CD14-positive monocyte (primary cell): ENCODE measurements at regions not wholly inside any gene's neighbourhood (a gene's known extent, or its start where the extent isn't known, plus 50 kb on each side); places are given as distances from the start of the nearest gene placed in this dataset.

Experiments used
- DNase-seq, 3 donors: peaks; one replicate each; pipeline ENCODE4 v3.0.0-alpha.2; 2011 to 2022
- H2AFZ ChIP-seq: 2 replicates; pipeline ENCODE4 v1.6.0; 2012; ENCODE audit warnings: mild to moderate bottlenecking, low read depth, low read length, inconsistent platforms; ENCODE audit not compliant: insufficient read depth, poor library complexity, severe bottlenecking
- H3K27ac ChIP-seq, 2 donors: 1 replicate in 1 of 2; 2 replicates in 1 of 2; pipeline ENCODE4 v1.5.1; 2012 to 2013; ENCODE audit warnings: low read length in 2 of 2, control low read depth in 1 of 2, inconsistent platforms in 1 of 2, low read depth in 1 of 2, mild to moderate bottlenecking in 1 of 2
- H3K27me3 ChIP-seq, 2 donors: one replicate each; pipeline versions ENCODE4 v1.6.0 to v1.6.1; 2011 to 2013; ENCODE audit warnings: low read length in 2 of 2; ENCODE audit not compliant: control insufficient read depth in 2 of 2, insufficient read depth in 2 of 2
- H3K36me3 ChIP-seq, 2 donors: replicated peaks in 1 of 2; 1 replicate in 1 of 2; 2 replicates in 1 of 2; pipeline versions ENCODE4 v1.5.1 to v1.6.1; 2012 to 2013; ENCODE audit warnings: low read length in 2 of 2, control low read depth in 1 of 2, inconsistent platforms in 1 of 2, mild to moderate bottlenecking in 1 of 2; ENCODE audit not compliant: insufficient read depth in 2 of 2, control insufficient read depth in 1 of 2
- H3K4me1 ChIP-seq, 2 donors: 1 replicate in 1 of 2; 2 replicates in 1 of 2; pipeline versions ENCODE4 v1.5.1 to v1.6.1; 2012 to 2013; ENCODE audit warnings: low read length in 2 of 2, control low read depth in 1 of 2, inconsistent platforms in 1 of 2, mild to moderate bottlenecking in 1 of 2, moderate library complexity in 1 of 2; ENCODE audit not compliant: insufficient read depth in 2 of 2, control insufficient read depth in 1 of 2
- H3K4me2 ChIP-seq: replicated peaks from 2 replicates; pipeline ENCODE3; 2012; ENCODE audit warnings: low read length, moderate library complexity, mild to moderate bottlenecking; ENCODE audit not compliant: poor library complexity, severe bottlenecking; ENCODE audit errors: extremely low read depth
- H3K4me3 ChIP-seq, 3 experiments: fragments of 200-600 bp in 1 of 3; sonication (generic) in 1 of 3; replicated peaks in 1 of 3; 1 replicate in 2 of 3; 2 replicates in 1 of 3; pipeline ENCODE4 v1.5.1; 2011 to 2013; ENCODE audit warnings: low read length in 3 of 3, mild to moderate bottlenecking in 3 of 3, control low read depth in 2 of 3, low read depth in 2 of 3, inconsistent platforms in 1 of 3, moderate library complexity in 1 of 3
- H3K79me2 ChIP-seq: 2 replicates; pipeline ENCODE4 v1.6.0; 2012; ENCODE audit warnings: mild to moderate bottlenecking, control low read depth, inconsistent platforms, low read length, moderate library complexity; ENCODE audit not compliant: insufficient read depth
- H3K9ac ChIP-seq: 2 replicates; pipeline ENCODE4 v1.6.0; 2017; ENCODE audit warnings: low read length, mild to moderate bottlenecking; ENCODE audit not compliant: insufficient read depth, poor library complexity, severe bottlenecking
- H3K9me3 ChIP-seq, 2 donors: replicated peaks in 1 of 2; 1 replicate in 1 of 2; 2 replicates in 1 of 2; pipeline versions ENCODE4 v1.5.1 to v1.6.1; 2012 to 2013; ENCODE audit warnings: low read length in 2 of 2, control low read depth in 1 of 2; ENCODE audit not compliant: control insufficient read depth in 1 of 2, insufficient read depth in 1 of 2
- H4K20me1 ChIP-seq: 2 replicates; pipeline ENCODE4 v1.6.0; 2012; ENCODE audit warnings: mild to moderate bottlenecking, low read length, control low read depth, moderate library complexity; ENCODE audit not compliant: insufficient read depth
- H3K27ac Mint-ChIP-seq, 7 donors: one replicate each; pipeline ENCODE4 v1.8.0; 2020; ENCODE audit warnings: mild to moderate bottlenecking in 7 of 7, mixed read lengths in 7 of 7, moderate library complexity in 6 of 7, inconsistent platforms in 2 of 7
- H3K27me3 Mint-ChIP-seq, 3 donors: one replicate each; pipeline ENCODE4 v1.8.0; 2021 to 2022; ENCODE audit warnings: low read depth in 3 of 3, mild to moderate bottlenecking in 3 of 3, mixed read lengths in 3 of 3, moderate library complexity in 3 of 3, inconsistent platforms in 1 of 3
- H3K36me3 Mint-ChIP-seq, 2 donors: one replicate each; pipeline ENCODE4 v1.8.0; 2020; ENCODE audit warnings: mixed read lengths in 2 of 2, inconsistent platforms in 1 of 2, mild to moderate bottlenecking in 1 of 2
- H3K4me1 Mint-ChIP-seq: one replicate; pipeline ENCODE4 v1.8.0; 2020; ENCODE audit warnings: mild to moderate bottlenecking, mixed read lengths
- H3K4me3 Mint-ChIP-seq, 2 donors: one replicate each; pipeline ENCODE4 v1.8.0; 2020; ENCODE audit warnings: mild to moderate bottlenecking in 2 of 2, mixed read lengths in 2 of 2, moderate library complexity in 1 of 2
- H3K9me3 Mint-ChIP-seq, 7 donors: one replicate each; pipeline ENCODE4 v1.8.0; 2020 to 2022; ENCODE audit warnings: mixed read lengths in 7 of 7, mild to moderate bottlenecking in 6 of 7, moderate library complexity in 6 of 7, inconsistent platforms in 2 of 7
- CTCF ChIP-seq: fragments of 200-600 bp; IDR thresholded peaks from one replicate; pipeline ENCODE4 v1.8.0; 2022; ENCODE audit warnings: antibody characterized with exemption, mild to moderate bottlenecking
- WGBS: methylation state at CpG from one replicate; pipeline ENCODE4 v1.1.5; 2013; ENCODE audit warnings: missing lambda C conversion rate; ENCODE audit not compliant: insufficient coverage; 5-methylcytosine and 5-hydroxymethylcytosine counted together
- intact Hi-C, 2 donors: fragments of 100-400 bp; cut with micrococcal nuclease; formaldehyde crosslinking; loops; one replicate each; pipeline versions ENCODE4 v1.15.0 to v1.15.1; 2023

GRCh38 chrY:14139521-14139920, 83.5 kb downstream of the VCY1B start:
- DNase-seq, result no peak
- Histone ChIP-seq H3K4me1 (no peaks in the 10 kb centered on the region), H2AFZ (no peak overlapping the region), H3K9ac (no peak overlapping the region), H3K9me3 (no peaks in the 10 kb centered on the region), H3K4me3 (no peak overlapping the region), H4K20me1 (no peaks in the 10 kb centered on the region), H3K79me2 (no peaks in the 10 kb centered on the region), H3K27me3 (no peaks in the 10 kb centered on the region), H3K27ac (no peak overlapping the region), H3K36me3 (no peaks in the 10 kb centered on the region), H3K4me2 (no peak overlapping the region)
- WGBS, result no CpG with 5 or more reads among the region's 2 CpGs
- H3K36me3 Mint-ChIP-seq, result no peaks in the 10 kb centered on the region
- intact Hi-C loops, result no loop called here
- peaks cover 0 to 3% (median 1%) of the 10 kb centered on the region in 3 donors for H3K27me3 Mint-ChIP-seq
- H3K4me3 Mint-ChIP-seq, result no peak overlapping the region
- no peaks in the 10 kb centered on the region for H3K4me1 Mint-ChIP-seq
- TF ChIP-seq CTCF, result no peak
- H3K9me3 Mint-ChIP-seq, result no peaks in the 10 kb centered on the region
- no peak overlapping the region for H3K27ac Mint-ChIP-seq

GRCh38 chrY:14145614-14146013, 89.6 kb downstream of the VCY1B start:
- Histone ChIP-seq H2AFZ (no peak overlapping the region), H3K9ac (no peak overlapping the region), H3K36me3 (no peaks in the 10 kb centered on the region), H3K27me3 (no peaks in the 10 kb centered on the region), H3K4me2 (no peak overlapping the region), H3K79me2 (no peaks in the 10 kb centered on the region), H4K20me1 (no peaks in the 10 kb centered on the region), H3K27ac (no peak overlapping the region), H3K4me3 (no peak overlapping the region), H3K9me3 (no peaks in the 10 kb centered on the region), H3K4me1 (no peaks in the 10 kb centered on the region)
- Mint-ChIP-seq H3K27ac (no peak overlapping the region), H3K36me3 (no peaks in the 10 kb centered on the region), H3K4me1 (no peaks in the 10 kb centered on the region), H3K27me3 (peaks cover 0 to 3% (median 1%) of the 10 kb centered on the region in 3 donors), H3K4me3 (no peak overlapping the region), H3K9me3 (no peaks in the 10 kb centered on the region)
- no peak for DNase-seq
- TF ChIP-seq CTCF, result no peak
- intact Hi-C loops, result no loop called here
